IPS-18a (cell line): ENCODE measurements at regions not wholly inside any gene's neighbourhood (a gene's known extent, or its start where the extent isn't known, plus 50 kb on each side); places are given as distances from the start of the nearest gene placed in this dataset.

Experiments
- H3K27ac ChIP-seq: one replicate; pipeline ENCODE4 v1.5.1; 2013; ENCODE audit warnings: low read length
- H3K27me3 ChIP-seq: one replicate; pipeline ENCODE4 v1.6.1; 2013; ENCODE audit warnings: mild to moderate bottlenecking, low read length; ENCODE audit not compliant: control insufficient read depth, insufficient read depth
- H3K36me3 ChIP-seq: one replicate; pipeline ENCODE4 v1.6.1; 2013; ENCODE audit warnings: low read depth, low read length; ENCODE audit not compliant: control insufficient read depth
- H3K4me1 ChIP-seq: one replicate; pipeline ENCODE4 v1.6.1; 2013; ENCODE audit warnings: low read depth, low read length; ENCODE audit not compliant: control insufficient read depth
- H3K4me3 ChIP-seq: one replicate; pipeline ENCODE4 v1.5.1; 2013; ENCODE audit warnings: low read length
- H3K9ac ChIP-seq: one replicate; pipeline ENCODE4 v1.6.1; 2013; ENCODE audit warnings: mild to moderate bottlenecking, low read length, moderate library complexity
- H3K9me3 ChIP-seq: one replicate; pipeline ENCODE4 v1.6.1; 2013; ENCODE audit warnings: low read depth, low read length; ENCODE audit not compliant: control insufficient read depth

DNA sequence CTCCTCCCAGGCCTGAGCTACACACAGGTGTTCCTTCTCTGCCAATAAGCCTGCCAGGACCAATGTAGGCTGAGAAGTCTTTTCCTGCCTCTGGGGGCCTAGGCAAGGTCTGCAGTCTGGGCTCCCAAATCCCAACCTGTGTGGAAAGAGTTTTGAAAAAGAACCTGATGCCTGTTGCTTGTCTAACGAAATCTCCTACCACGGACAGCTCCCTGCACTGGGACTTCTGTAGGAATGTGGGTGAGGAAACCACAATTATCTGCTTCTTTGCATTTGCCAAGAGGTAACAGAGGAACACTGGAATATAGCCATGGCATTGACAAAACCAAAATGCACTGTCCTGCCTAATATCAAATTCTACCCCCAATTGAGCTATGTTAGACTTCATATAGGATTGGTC, 877.0 kb upstream of the TMEM132C start:
- no peaks in the 10 kb centered on the region for H3K27me3 ChIP-seq
- H3K4me3 ChIP-seq = no peak overlapping the region
- H3K36me3 ChIP-seq = no peaks in the 10 kb centered on the region
- no peaks in the 10 kb centered on the region for H3K4me1 ChIP-seq
- H3K9ac ChIP-seq = no peak overlapping the region
- peaks cover 17% of the 10 kb centered on the region for H3K9me3 ChIP-seq
- no peak overlapping the region for H3K27ac ChIP-seq

DNA sequence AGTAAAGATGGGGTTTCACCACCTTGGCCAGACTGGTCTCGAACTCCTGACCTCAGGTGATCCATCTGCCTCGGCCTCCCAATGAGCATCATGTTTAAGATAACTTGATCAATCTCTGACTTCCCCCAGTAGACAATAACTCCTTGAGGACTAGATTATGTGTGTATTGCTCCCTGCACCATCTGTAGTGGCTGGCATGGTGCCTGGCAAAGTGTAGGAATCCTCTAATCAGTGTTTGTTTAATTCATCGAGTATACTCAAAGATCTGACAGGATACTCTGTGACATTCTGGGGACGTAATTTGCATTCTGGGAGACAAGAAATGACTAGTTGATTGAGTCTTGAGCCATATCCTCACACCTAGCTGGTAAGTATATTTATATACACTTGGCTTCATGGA, 873.5 kb upstream of the TMEM132C start:
- H3K9me3 ChIP-seq = peaks cover 17% of the 10 kb centered on the region
- no peak overlapping the region for H3K27ac ChIP-seq
- no peak overlapping the region for H3K9ac ChIP-seq
- no peaks in the 10 kb centered on the region for H3K4me1 ChIP-seq
- no peaks in the 10 kb centered on the region for H3K36me3 ChIP-seq
- H3K4me3 ChIP-seq = no peak overlapping the region
- H3K27me3 ChIP-seq = no peaks in the 10 kb centered on the region

DNA sequence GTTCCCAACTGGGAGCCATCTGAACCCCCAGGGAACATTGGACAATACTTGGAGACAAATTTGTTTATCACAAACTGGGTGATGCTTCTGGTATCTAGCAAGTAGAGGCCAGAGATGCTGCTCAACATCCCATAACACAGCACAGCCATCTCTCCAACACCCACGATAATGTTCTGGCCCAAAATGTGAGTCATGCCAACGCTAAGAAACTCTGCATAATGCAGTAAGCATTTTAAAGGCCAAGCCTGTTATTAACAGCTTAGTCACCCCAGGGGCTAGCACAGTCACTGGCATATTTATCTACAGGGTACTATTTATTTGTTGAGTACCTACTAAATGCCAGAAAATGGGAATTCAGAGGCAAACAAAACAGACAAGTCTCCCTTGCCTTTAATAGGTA, 873.1 kb upstream of the TMEM132C start:
- no peak overlapping the region for H3K4me3 ChIP-seq
- H3K9me3 ChIP-seq = peaks cover 13% of the 10 kb centered on the region
- H3K27me3 ChIP-seq = no peaks in the 10 kb centered on the region
- no peaks in the 10 kb centered on the region for H3K36me3 ChIP-seq
- no peak overlapping the region for H3K9ac ChIP-seq
- no peak overlapping the region for H3K27ac ChIP-seq
- no peaks in the 10 kb centered on the region for H3K4me1 ChIP-seq

DNA sequence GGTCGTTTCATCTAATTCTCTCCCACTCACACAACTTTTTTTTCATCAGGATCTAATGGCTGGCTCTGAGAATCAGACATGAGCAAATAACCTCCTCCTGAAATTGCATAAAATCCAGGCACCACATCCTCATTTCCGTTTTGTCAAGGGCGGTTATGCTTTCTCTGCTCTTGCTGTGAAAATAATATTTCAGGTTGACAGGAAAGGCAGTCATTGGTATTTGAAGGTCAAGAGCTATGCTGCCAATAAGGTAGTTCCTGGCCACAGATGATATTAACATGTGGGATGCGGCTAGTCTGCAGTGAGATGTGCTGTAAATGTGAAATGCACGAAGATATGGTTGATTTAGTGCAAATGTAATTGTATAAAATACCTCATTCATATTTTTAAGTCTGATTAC, 870.2 kb upstream of the TMEM132C start:
- Histone ChIP-seq H3K4me1 (no peaks in the 10 kb centered on the region), H3K27ac (no peak overlapping the region)

GRCh38 chr12:127398016-127398710, 868.8 kb upstream of the TMEM132C start:
- Histone ChIP-seq H3K36me3 (no peaks in the 10 kb centered on the region), H3K27ac (no peak overlapping the region), H3K4me3 (no peak overlapping the region), H3K4me1 (no peaks in the 10 kb centered on the region), H3K9ac (no peak overlapping the region), H3K9me3 (peaks cover 11% of the 10 kb centered on the region), H3K27me3 (no peaks in the 10 kb centered on the region)

More for the DNA sequence above, 870.2 kb upstream of the TMEM132C start:
- Histone ChIP-seq H3K9ac (no peak overlapping the region), H3K36me3 (no peaks in the 10 kb centered on the region), H3K27me3 (no peaks in the 10 kb centered on the region), H3K9me3 (peaks cover 16% of the 10 kb centered on the region), H3K4me3 (no peak overlapping the region)

GRCh38 chr12:127399451-127399850, 867.5 kb upstream of the TMEM132C start:
- H3K9me3 ChIP-seq = peaks cover 14% of the 10 kb centered on the region
- no peak overlapping the region for H3K4me3 ChIP-seq
- no peaks in the 10 kb centered on the region for H3K27me3 ChIP-seq
- no peak overlapping the region for H3K27ac ChIP-seq
- H3K9ac ChIP-seq = no peak overlapping the region
- H3K36me3 ChIP-seq = no peaks in the 10 kb centered on the region
- H3K4me1 ChIP-seq = no peaks in the 10 kb centered on the region

DNA sequence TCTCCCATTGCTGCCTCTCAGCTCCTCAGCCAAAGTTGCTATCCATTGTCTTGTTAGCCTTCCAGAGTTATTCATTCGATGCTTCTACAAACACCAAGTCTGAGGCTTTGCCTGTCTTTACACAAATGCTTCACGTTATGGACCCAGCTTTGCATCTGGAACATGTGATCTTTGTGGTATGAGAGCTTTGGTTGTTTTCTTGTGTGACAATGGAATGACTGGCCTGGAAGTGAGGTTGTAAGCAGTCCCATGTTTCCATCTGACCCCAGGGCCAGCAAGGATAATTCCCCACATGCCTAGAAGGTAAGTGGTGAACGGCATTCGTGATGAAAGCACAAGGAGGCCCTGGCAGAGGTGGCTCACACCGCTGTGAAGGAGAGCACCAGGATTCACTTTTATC, 866.7 kb upstream of the TMEM132C start:
- H3K27me3 ChIP-seq = no peaks in the 10 kb centered on the region
- H3K9me3 ChIP-seq = peaks cover 14% of the 10 kb centered on the region
- H3K36me3 ChIP-seq = no peaks in the 10 kb centered on the region
- no peak overlapping the region for H3K4me3 ChIP-seq
- no peak overlapping the region for H3K9ac ChIP-seq
- H3K4me1 ChIP-seq = no peaks in the 10 kb centered on the region
- no peak overlapping the region for H3K27ac ChIP-seq

GRCh38 chr12:127401005-127401404, 866.0 kb upstream of the TMEM132C start:
- H3K27me3 ChIP-seq = no peaks in the 10 kb centered on the region
- no peak overlapping the region for H3K27ac ChIP-seq
- no peaks in the 10 kb centered on the region for H3K36me3 ChIP-seq
- no peak overlapping the region for H3K4me3 ChIP-seq
- H3K9me3 ChIP-seq = peaks cover 18% of the 10 kb centered on the region
- H3K9ac ChIP-seq = no peak overlapping the region
- no peaks in the 10 kb centered on the region for H3K4me1 ChIP-seq

DNA sequence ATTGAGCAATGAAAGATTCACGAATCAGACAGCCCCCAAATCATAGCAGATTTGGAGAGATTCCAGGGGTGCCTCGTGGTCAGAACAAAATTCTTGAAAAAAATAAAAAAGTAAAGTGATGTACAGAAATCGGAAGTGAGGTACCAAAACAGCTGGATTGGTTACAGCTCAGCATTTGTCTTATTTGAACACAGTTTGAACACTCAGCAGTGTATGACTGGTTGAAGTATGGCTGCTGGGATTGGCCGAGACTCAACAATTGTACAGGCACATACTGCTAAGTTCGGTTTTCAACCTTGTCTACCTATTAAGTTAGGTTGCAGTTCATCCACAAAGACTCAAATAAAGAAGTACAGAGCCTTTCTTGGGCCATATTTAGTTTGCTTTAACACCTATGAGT, 865.4 kb upstream of the TMEM132C start:
- no peak overlapping the region for H3K27ac ChIP-seq
- peaks cover 21% of the 10 kb centered on the region for H3K9me3 ChIP-seq
- no peaks in the 10 kb centered on the region for H3K27me3 ChIP-seq
- H3K9ac ChIP-seq = no peak overlapping the region
- H3K4me3 ChIP-seq = no peak overlapping the region
- H3K36me3 ChIP-seq = no peaks in the 10 kb centered on the region
- H3K4me1 ChIP-seq = no peaks in the 10 kb centered on the region

DNA sequence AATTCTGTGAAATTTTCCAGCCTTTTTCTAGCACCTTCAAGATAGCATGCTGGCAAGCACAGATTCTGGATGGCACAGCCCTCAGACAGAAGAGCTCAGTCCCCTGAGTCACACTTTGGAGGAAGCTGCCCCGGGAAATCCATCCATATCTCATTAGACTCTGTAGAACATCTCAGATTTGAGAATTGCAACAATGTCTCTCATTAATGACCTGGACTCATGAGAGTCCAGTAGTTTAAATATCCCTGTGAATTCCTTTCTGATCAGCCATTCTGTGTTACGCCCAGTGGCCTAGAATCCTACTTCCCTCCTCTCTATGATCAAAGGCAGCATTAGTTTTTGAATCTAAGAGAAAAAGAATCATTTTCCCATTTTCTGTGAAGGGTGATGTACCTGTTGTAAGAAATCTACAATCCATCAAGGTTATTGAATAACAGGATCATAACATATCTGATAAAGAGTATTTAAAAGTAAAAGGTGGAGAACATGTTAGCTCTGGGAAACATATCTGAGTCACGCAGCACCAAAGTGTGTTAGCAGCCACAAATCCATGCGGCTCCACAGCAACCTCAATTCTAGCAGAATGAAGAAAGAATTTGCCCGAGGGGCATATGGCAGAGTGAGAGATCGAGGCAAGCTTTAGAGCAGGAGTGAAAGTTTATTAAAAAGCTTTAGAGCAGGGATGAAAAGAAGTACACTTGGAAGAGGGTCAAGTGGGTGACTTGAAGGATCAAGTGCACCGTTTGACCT, 855.6 kb upstream of the TMEM132C start:
- Histone ChIP-seq H3K4me1 (no peaks in the 10 kb centered on the region), H3K36me3 (no peaks in the 10 kb centered on the region), H3K9me3 (peaks cover 36% of the 10 kb centered on the region), H3K27me3 (no peaks in the 10 kb centered on the region), H3K27ac (no peak overlapping the region), H3K4me3 (no peak overlapping the region), H3K9ac (no peak overlapping the region)

DNA sequence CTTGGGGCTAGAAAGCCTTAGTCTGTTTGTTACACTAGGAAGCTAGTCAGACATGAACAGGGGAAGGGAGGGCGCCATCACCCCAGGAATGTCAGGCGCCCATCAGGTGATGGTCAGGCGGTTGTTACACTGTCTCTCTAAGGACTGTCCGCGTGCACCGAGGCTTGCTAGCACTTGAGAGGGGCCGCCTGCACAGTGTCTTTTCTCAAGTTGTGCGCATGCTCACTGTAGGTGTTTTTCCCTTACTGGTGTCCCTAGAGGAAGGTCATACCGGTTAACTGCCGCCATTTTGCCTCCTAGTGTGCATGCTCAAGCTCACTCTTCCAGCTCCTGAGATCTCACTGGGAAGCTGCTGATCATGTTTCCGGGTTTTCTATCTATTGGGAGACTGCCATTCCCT, 855.0 kb upstream of the TMEM132C start:
- Histone ChIP-seq H3K4me3 (no peak overlapping the region), H3K9me3 (peaks cover 33% of the 10 kb centered on the region), H3K27ac (no peak overlapping the region)

DNA sequence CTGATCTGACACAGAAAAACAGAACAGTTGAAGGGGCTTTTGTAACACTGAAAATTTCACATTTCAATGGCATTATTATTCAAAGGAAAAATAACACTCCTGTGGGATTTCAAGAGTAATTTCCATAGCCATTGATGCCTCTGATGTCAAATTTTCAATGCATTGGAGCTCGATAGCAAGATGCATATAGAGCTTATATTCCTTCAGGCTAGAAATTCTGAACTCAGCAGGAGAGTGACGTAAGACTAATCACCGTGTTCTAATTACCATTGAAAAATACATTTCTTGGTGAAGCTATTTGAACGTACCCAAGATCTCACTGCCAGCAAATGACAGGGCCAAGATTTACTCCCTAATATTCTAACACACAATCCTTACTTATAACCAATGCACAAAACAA, 854.1 kb upstream of the TMEM132C start:
- no peak overlapping the region for H3K27ac ChIP-seq
- H3K4me3 ChIP-seq = no peak overlapping the region
- no peak overlapping the region for H3K9ac ChIP-seq
- peaks cover 37% of the 10 kb centered on the region for H3K9me3 ChIP-seq
- H3K4me1 ChIP-seq = no peaks in the 10 kb centered on the region
- H3K36me3 ChIP-seq = no peaks in the 10 kb centered on the region
- no peaks in the 10 kb centered on the region for H3K27me3 ChIP-seq

More for the DNA sequence above, 855.0 kb upstream of the TMEM132C start:
- H3K27me3 ChIP-seq = no peaks in the 10 kb centered on the region
- H3K36me3 ChIP-seq = no peaks in the 10 kb centered on the region
- H3K9ac ChIP-seq = no peak overlapping the region
- no peaks in the 10 kb centered on the region for H3K4me1 ChIP-seq
